Heart right ventricle (tissue), 16 donors: ENCODE measurements at regions not wholly inside any gene's neighbourhood (a gene's known extent, or its start where the extent isn't known, plus 50 kb on each side); places are given as distances from the start of the nearest gene placed in this dataset.

Experiments
- ATAC-seq, 8 donors: fragments of 200-7000 bp; cut with Tn5 transposase; one replicate each; pipeline ENCODE4 v1.9.1; 2020; ENCODE audit warnings: mild to moderate bottlenecking in 8 of 8, moderate library complexity in 8 of 8, moderate number of reproducible peaks in 1 of 8
- DNase-seq, 2 donors: peaks; one replicate each; pipeline ENCODE4 v3.0.0-alpha.2; 2020
- H3K27ac ChIP-seq, 10 donors: fragments of 200-600 bp; sonication (generic) in 2 of 10; one replicate each; pipeline versions ENCODE4 v1.5.0 to v1.8.0; 2020 to 2022; ENCODE audit warnings: mild to moderate bottlenecking in 3 of 10
- H3K27me3 ChIP-seq, 7 donors: fragments of 200-600 bp; one replicate each; pipeline ENCODE4 v1.8.0; 2021 to 2022; ENCODE audit warnings: mild to moderate bottlenecking in 2 of 7
- H3K36me3 ChIP-seq, 9 donors: fragments of 200-600 bp; sonication (generic) in 1 of 9; one replicate each; pipeline versions ENCODE4 v1.5.0 to v1.8.0; 2020 to 2022; ENCODE audit warnings: mild to moderate bottlenecking in 2 of 9
- H3K4me1 ChIP-seq, 9 donors: fragments of 200-600 bp; sonication (generic) in 1 of 9; one replicate each; pipeline versions ENCODE4 v1.5.0 to v1.8.0; 2020 to 2022; ENCODE audit warnings: mild to moderate bottlenecking in 4 of 9
- H3K4me3 ChIP-seq, 10 donors: fragments of 200-600 bp; sonication (generic) in 2 of 10; one replicate each; pipeline versions ENCODE4 v1.5.0 to v1.8.0; 2020 to 2022; ENCODE audit warnings: mild to moderate bottlenecking in 7 of 10, moderate library complexity in 2 of 10
- H3K9me3 ChIP-seq, 11 donors: fragments of 200-600 bp in 10 of 11; sonication (generic) in 2 of 11; one replicate each; pipeline versions ENCODE4 v1.5.0 to v1.8.0; 2013 to 2022; ENCODE audit warnings: mild to moderate bottlenecking in 2 of 11, control low read depth in 1 of 11, moderate library complexity in 1 of 11
- WGBS, 2 donors: extraction: QIAGEN DNeasy Blood & Tissue Kit; methylation state at CpG; one replicate each; pipeline ENCODE4 v1.1.7; 2013; ENCODE audit warnings: inconsistent platforms in 1 of 2; 5-methylcytosine and 5-hydroxymethylcytosine counted together
- intact Hi-C, 10 donors: fragments of 100-400 bp; cut with DNase I; formaldehyde crosslinking; loops; one replicate each; pipeline versions ENCODE4 v1.11.1 to v1.14.2; 2022
- TF ChIP-seq, protein P1 (sequence below), 9 donors: fragments of 200-600 bp; sonication (generic) in 2 of 9; IDR thresholded peaks; one replicate each; pipeline versions ENCODE4 v1.5.0 to v1.8.0; 2021 to 2022; ENCODE audit warnings: antibody characterized with exemption in 9 of 9, mild to moderate bottlenecking in 5 of 9, moderate library complexity in 1 of 9
- donor health status: Arrhythmogenic right ventricular cardiomyopathy.
- donor health status: ischemic (EF 13 %, LVEDD 7.1; RV severe dilation, severe dysfunction).
- donor health status: healthy with polysubstance abuse.
- donor health status: DM: no; HTN: yes; CAD: no.
- donor health status: DM: no; HTN: no; CAD: no.
- donor health status: ischemic (EF 25% LVEDD 6.9; RV normal size, moderate dysfunction).
- donor health status: ischemic (EF 25% LVEDD 5.7; RV mildly dilated, moderate dysfunction).
- donor health status: healthy.
- donor health status: DM: yes; HTN: yes; CAD: no.
- donor health status: Ischemic cardiomyopathy.
- donor health status: ischemic (EF 35%, LVEDD 5.7; RV mildly dilated, moderate dysfunction).
- donor health status: nonischemic (EF 11% LVEDD 7.7; RV severe dilation, severe dysfunction).
- donor health status: DM: yes; HTN: yes; CAD: no.
- donor health status: PGD.
- donor health status: ischemic (EF 29% LVEDD 5.4; RV normal size, mild dysfunction).
- donor health status: nonischemic (EF 23%, LVEDD 6.1; RV moderate dilation, normal function).

- TF ChIP-seq, protein P1, sequence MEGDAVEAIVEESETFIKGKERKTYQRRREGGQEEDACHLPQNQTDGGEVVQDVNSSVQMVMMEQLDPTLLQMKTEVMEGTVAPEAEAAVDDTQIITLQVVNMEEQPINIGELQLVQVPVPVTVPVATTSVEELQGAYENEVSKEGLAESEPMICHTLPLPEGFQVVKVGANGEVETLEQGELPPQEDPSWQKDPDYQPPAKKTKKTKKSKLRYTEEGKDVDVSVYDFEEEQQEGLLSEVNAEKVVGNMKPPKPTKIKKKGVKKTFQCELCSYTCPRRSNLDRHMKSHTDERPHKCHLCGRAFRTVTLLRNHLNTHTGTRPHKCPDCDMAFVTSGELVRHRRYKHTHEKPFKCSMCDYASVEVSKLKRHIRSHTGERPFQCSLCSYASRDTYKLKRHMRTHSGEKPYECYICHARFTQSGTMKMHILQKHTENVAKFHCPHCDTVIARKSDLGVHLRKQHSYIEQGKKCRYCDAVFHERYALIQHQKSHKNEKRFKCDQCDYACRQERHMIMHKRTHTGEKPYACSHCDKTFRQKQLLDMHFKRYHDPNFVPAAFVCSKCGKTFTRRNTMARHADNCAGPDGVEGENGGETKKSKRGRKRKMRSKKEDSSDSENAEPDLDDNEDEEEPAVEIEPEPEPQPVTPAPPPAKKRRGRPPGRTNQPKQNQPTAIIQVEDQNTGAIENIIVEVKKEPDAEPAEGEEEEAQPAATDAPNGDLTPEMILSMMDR (IDR thresholded peaks at IDR 0.05) = no peak
- peaks cover 0 to 35% (median 16%) of the 10 kb centered on the region in 7 donors for H3K27me3 ChIP-seq
- H3K4me1 ChIP-seq = peaks cover 0 to 18% (median 5%) of the 10 kb centered on the region in 9 donors
- H3K27ac ChIP-seq = no peak overlapping the region
- intact Hi-C loops = loop anchor here in 1 of 10 donors (10.0 kb wide), 1 partner anchor 144 kb away; no protein-coding TSS in a partner anchor
- ATAC-seq = no peak
- H3K4me3 ChIP-seq = no peak overlapping the region
- no peaks in the 10 kb centered on the region for H3K36me3 ChIP-seq
- no peaks in the 10 kb centered on the region for H3K9me3 ChIP-seq
- WGBS, 2 donors = 84% methylated on average over 15 of the region's 15 CpGs
- DNase-seq = no peak
These were observed 75.3 kb upstream of the TBC1D3K start for GRCh38 chr17:37848690-37849616.

DNA sequence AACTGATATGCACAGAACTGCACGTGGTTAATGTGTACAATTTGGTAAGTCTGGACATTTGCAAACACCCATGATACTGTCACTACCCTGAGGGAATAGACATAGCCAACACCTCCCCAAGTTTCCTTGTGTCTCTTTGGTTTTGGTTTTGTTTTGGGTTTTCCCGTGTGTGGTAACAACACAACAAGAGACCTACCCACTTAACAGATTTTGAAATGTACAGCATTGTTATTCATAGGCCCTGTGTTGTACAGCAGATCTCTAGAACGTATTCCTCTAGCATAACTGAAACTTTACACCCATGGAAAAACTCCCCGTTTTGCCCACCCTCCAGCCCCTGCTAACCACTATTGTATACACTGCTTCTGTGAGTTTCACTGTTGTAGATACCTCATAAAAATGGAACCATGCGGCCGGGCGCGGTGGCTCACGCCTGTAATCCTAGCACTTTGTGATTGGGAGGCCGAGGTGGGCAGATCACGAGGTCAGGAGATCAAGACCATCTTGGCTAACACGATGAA lies 76.3 kb upstream of the TBC1D3K start:
- H3K27ac ChIP-seq = no peak overlapping the region
- H3K27me3 ChIP-seq = peaks cover 0 to 44% (median 16%) of the 10 kb centered on the region in 7 donors
- TF ChIP-seq, protein P1 (IDR thresholded peaks at IDR 0.05) = no peak
- H3K36me3 ChIP-seq = no peaks in the 10 kb centered on the region
- intact Hi-C loops = loop anchor here in 1 of 10 donors (10.0 kb wide), 1 partner anchor 143 kb away; no protein-coding TSS in a partner anchor
- DNase-seq (no peak), ATAC-seq (no peak)
- WGBS, 2 donors = 88 to 89% methylated on average over 12 of the region's 12 CpGs
- H3K9me3 ChIP-seq = no peaks in the 10 kb centered on the region
- no peak overlapping the region for H3K4me3 ChIP-seq
- peaks cover 0 to 21% (median 5%) of the 10 kb centered on the region in 9 donors for H3K4me1 ChIP-seq

GRCh38 chr17:37847102-37847501 lies 77.1 kb upstream of the TBC1D3K start:
- DNase-seq = no peak

DNA sequence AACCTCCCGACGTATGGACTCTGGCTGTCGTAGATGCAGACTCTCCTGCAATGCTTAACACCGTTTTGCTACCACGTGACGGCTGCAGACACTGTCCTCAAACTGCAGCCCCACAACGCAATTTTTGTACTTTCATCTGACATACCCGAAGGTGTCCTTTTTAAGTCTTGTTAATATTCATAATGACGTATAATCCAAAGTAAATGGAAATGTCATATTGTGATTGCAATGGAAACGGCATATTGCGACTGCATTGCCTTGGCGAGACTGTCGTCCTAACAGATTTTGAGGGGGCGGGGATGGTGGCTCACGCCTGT lies 79.3 kb upstream of the TBC1D3K start:
- no peak overlapping the region for H3K27ac ChIP-seq
- H3K4me3 ChIP-seq = peak overlapping the region in 3 of 10 donors; percentile 16 to 41 (median 25)
- WGBS, 2 donors = 45% methylated on average over 15 of the region's 15 CpGs
- H3K4me1 ChIP-seq = peaks cover 0 to 21% (median 5%) of the 10 kb centered on the region in 9 donors
- H3K9me3 ChIP-seq = no peaks in the 10 kb centered on the region
- DNase-seq = no peak
- intact Hi-C loops = loop anchor here in 1 of 10 donors (10.0 kb wide), 1 partner anchor 140 kb away; no protein-coding TSS in a partner anchor
- H3K36me3 ChIP-seq = no peaks in the 10 kb centered on the region
- TF ChIP-seq, protein P1 (IDR thresholded peaks at IDR 0.05) = no peak
- no peak for ATAC-seq
- H3K27me3 ChIP-seq = peaks cover 0 to 57% (median 22%) of the 10 kb centered on the region in 7 donors

More at GRCh38 chr17:37847102-37847501, 77.1 kb upstream of the TBC1D3K start:
- H3K4me3 ChIP-seq = no peak overlapping the region
- ATAC-seq = no peak
- no peak overlapping the region for H3K27ac ChIP-seq
- H3K36me3 ChIP-seq = no peaks in the 10 kb centered on the region
- peaks cover 0 to 21% (median 5%) of the 10 kb centered on the region in 9 donors for H3K4me1 ChIP-seq
- 74 to 82% methylated on average over 7 of the region's 7 CpGs for WGBS, 2 donors
- TF ChIP-seq, protein P1 (IDR thresholded peaks at IDR 0.05) = no peak
- intact Hi-C loops = loop anchor here in 1 of 10 donors (10.0 kb wide), 1 partner anchor 142 kb away; no protein-coding TSS in a partner anchor
- H3K27me3 ChIP-seq = peaks cover 0 to 50% (median 19%) of the 10 kb centered on the region in 7 donors
- no peaks in the 10 kb centered on the region for H3K9me3 ChIP-seq
